Adrenal gland (tissue), 5 donors: ENCODE measurements at regions not wholly inside any gene's neighbourhood (a gene's known extent, or its start where the extent isn't known, plus 50 kb on each side); places are given as distances from the start of the nearest gene placed in this dataset.

Experiments
- CTCF ChIP-seq, 6 experiments: fragments of 450-650 bp in 4 of 6; fragments of 200-600 bp in 2 of 6; sonication (generic) in 1 of 6; IDR thresholded peaks; 1 replicate in 5 of 6; 2 replicates in 1 of 6; pipeline versions ENCODE4 v1.5.1 to v1.8.0; 2016 to 2021; ENCODE audit warnings: antibody characterized with exemption in 6 of 6, mild to moderate bottlenecking in 2 of 6, moderate library complexity in 1 of 6
- POLR2A ChIP-seq, 2 donors: fragments of 450-650 bp; IDR thresholded peaks; one replicate each; pipeline ENCODE4 v1.6.1; 2017; ENCODE audit warnings: antibody characterized with exemption in 2 of 2, mild to moderate bottlenecking in 2 of 2, moderate library complexity in 1 of 2
- donor health status: DM: no; HTN: no; CAD: no.

DNA sequence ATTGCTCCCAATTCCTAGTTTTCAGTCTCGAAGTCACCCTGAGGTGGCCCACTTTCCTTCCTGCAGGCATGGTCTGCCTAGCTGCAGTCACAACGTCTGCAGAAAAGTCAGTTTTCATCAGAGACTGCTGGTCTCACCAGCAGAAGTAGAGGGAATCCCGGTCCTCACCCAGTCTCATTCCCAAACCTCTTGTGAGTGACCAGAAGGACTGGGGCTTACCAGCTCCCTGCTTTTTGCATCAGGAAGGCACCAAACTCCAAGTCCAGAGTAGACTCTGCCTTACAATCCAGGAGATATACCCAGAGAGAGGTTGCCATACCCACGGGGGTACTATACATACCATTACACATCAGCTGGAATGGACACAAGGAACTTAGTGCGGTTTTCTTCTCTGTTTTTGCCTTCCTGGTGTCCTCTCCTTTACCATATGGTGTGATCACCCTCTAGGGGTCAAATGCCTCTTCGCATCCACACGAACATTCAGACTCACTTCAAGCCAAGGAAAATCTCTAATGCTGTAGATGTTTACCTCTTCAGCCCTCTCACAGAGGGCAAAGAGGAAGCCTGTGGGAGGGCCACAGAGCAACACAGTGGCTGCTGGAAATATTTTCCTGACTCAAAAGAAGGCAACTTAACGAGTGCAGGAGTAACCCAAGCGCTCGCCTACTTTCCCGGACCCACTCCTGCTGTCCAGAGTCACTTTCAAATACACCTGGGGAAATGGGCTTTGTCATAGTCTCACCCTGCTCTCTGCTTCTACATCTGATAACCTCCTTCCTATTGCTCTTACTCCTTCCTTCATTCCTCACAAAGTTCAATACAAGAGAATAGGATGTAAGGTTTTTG lies 220.9 kb downstream of the C7orf25 start:
- TF ChIP-seq POLR2A (IDR thresholded peaks at IDR 0.05), result no peak
- peak; percentile 13 to 49 (median 46) for TF ChIP-seq CTCF (IDR thresholded peaks at IDR 0.05)
